Right renal pelvis (tissue), 4 donors: ENCODE measurements at regions not wholly inside any gene's neighbourhood (a gene's known extent, or its start where the extent isn't known, plus 50 kb on each side); places are given as distances from the start of the nearest gene placed in this dataset.

Experiments used
- DNase-seq, 4 donors: peaks; one replicate each; pipeline ENCODE4 v3.0.0-alpha.2; 2013; ENCODE audit warnings: low read depth in 4 of 4, low spot score in 3 of 4, missing footprints in 1 of 4

DNA sequence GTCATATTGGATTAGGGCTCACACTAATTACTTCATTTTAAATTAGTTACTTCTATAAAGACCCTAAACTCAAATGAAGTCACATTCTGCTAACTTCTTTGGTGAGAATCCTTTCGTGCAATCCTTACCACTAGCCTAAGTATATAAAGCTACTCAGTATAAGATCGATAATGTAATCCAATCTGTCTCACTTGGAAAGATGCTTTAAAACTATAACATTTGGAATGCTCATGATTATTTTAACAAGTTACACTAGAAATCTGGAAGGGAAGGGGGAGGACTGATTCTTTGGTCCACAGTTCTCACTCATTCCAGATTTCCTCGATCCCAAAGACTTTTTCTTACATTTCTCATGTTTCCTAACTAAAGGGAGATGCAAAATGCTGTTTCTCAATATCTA, 336.4 kb upstream of the SLIT2 start:
- no peak for DNase-seq

GRCh38 chr4:19913650-19914049, 338.1 kb upstream of the SLIT2 start:
- no peak for DNase-seq

DNA sequence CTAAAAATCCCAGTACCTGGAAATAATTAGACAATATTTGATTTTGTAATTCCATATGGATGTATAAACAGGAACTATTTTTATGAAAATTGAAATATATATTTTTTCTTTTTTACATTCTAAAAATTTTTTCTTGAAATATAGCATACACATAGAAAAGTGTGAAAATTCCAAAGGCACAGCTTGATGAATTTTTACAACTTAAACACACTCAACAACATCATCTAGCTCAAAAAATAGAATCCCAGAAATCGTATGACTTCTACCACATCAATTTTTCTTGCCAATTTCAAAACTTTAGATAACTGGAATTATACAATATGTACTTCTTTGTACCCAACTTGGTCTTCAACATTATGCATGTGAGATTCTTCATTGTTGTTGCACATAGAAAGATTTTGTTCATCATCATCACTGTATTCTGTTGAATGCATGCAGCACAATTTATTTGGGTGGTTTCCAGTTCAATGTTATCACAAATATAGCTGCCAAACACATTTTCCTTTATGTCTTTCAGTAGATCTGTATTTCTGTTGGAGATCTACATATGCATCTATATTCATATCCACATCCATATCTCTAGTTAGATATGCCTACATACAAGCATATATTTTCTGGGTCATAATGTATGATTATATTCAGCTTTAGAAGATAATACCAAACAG, 340.7 kb upstream of the SLIT2 start:
- no peak for DNase-seq

- no peak for DNase-seq
These were observed 346.7 kb upstream of the SLIT2 start for GRCh38 chr4:19905024-19905423.

DNA sequence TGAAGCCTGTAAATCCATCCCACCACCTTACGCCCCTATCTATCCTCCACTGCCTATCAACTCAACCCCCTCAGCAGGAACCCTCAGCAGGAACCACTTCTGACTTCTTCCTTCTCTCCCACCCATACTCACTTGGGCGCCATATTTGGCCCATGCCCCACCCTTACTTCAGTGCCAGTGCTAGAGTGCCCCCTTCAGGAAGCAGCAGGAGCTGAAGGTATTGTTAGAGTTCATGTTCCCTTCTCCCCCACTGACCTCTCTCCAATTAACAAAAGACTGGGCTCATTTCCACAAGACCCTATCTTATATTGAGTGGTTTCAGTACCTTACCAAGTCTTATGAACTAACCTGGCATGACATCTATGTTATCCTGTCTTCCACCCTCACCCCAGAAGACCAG, 363.1 kb upstream of the SLIT2 start:
- DNase-seq, result no peak

DNA sequence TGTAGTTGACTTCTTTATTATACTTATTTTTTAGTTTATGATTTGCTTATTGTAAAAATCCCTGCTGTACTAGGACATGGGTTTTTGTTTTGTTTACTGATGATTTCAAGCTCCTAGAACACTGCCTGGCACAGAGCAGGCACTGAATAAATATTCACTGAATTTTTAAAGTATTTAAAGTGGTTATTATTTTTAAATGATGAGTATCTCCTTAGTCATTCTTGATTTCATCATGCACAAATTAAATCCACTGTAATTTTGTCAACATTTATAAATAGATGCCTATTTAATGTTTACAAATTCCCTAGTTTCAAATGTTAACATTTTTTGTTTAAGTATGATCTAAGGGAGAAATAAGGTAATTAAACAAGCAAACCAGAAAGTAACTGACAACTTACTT, 367.9 kb upstream of the SLIT2 start:
- DNase-seq, result no peak

DNA sequence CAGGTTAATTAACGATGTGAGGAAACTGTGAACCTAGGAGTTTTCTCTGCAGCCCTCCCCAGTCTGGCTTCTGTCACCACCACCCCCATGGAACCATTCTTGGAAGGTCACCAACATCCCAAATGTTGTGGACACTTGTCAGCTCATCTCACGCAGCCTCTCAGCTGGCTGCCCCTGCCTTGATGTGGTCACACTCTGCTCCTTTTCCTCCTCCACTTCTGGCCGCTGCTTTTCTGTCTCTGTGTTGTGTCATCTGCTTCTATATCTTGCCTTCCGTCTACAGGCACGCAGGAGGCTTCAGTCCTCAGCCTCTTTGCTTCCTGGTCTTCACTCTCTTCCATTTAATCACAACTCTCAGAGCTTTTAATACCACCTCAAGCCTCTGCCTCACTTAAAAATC, 371.5 kb upstream of the SLIT2 start:
- DNase-seq, result no peak

DNA sequence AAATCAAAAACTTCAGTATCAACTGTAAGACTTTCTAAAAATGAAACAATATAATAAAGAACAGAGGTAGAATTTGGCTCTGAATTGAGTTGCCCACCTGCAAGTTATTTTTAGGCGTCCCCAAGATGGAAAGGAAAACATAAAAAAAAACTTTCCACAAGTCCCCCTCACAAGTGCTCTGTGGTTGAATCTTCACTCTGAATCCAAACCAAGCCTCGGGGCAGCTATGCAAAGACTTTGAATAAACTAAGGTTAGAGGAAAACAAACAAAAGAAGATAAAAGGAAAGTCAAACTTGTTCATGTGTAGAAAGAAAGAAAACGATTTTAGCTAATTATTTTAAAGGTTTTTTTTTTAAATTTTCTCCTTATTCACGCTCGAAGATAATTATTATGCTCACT, 372.4 kb upstream of the SLIT2 start:
- DNase-seq, result no peak

GRCh38 chr4:19857991-19858390, 393.7 kb upstream of the SLIT2 start:
- DNase-seq, result no peak

GRCh38 chr4:19857380-19857779, 394.3 kb upstream of the SLIT2 start:
- no peak for DNase-seq

- DNase-seq, result no peak
These were observed 400.8 kb upstream of the SLIT2 start for GRCh38 chr4:19850909-19851308.

GRCh38 chr4:19844446-19844845, 407.3 kb upstream of the SLIT2 start:
- no peak for DNase-seq

DNA sequence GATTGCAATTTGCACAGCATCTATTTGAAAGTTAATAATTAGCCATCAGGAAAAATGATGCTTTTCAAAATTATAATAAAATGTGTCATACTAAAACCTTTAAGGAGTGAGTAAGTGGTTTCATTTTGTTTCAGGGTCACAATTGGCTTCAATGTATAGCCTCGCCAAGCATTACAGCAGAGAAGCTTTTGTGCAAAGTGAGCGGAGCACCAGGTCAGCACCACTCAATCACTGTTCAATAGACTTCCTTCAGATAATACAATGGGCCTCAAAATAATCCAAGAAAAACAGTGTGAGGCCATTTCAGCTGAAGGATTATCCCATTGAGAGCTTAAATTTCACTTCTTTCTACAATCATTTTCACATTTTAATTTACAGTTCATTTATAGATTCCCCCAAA, 409.2 kb upstream of the SLIT2 start:
- DNase-seq, result no peak

DNA sequence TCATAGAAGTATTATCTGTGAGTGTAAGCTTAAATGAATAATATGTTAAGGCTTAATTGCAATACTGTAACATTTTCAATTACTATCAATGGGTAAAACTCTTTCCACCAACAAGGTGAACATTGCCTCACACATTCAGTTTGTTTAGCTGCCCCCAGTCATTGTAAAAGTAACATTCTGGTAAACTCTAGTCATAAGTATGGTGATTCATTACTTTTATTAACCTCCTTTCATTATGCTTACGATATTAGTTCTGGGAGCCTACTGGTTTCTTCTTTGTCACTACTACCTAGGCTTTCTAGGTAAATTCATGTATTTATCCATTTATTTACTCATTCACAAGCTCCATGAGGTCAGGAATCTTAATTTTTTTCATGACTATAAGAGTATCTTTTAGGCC, 412.8 kb upstream of the SLIT2 start:
- no peak for DNase-seq

- no peak for DNase-seq
These were observed 416.3 kb upstream of the SLIT2 start for GRCh38 chr4:19835429-19835828.

DNA sequence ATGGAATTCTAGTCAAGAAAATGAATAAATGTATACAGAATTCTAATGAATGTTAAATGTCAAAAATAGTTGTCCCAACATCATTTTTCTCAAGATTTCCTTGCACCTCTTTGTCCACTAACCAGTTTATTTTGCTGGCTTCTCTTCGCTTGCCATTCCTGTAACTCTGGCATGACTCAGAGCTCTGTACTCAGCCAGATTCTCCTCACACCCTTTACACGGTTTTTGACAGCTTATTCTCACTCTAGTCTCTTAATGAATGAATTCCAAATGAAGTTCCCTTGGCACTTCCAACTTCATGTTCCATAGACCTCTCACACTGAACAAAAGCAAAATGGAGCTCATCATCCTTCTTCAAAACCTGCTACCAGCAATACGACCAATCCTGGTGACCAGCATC, 419.3 kb upstream of the SLIT2 start:
- DNase-seq, result no peak

DNA sequence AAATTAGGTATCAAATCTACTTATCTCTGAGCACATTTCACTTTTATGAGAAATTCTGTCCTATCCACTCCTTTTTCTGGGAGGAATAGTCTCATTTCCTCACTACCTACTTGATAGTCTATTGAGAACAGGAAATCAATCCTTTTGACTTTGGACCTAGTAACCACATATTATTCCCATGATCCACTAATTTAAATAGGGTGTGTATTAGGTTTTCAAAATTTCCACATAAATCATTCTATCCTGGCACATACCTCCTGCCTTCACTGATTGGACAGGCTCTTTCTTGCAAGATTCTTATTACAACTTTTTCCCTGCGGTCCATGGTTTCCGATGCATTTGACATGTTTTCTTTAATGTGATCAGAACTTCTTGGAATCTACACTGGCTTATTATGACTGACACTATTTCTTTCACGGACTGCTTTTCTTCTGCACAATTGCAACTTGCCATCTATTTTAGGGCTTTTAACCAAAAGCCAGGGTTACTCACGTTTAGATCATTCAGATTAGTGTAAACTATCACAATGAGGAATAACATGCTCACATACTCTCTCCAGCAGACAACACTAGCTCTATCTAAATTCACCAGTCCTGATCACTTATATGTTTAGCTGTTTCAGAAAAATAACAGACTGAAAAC, 419.9 kb upstream of the SLIT2 start:
- DNase-seq, result no peak

GRCh38 chr4:19829101-19829500, 422.6 kb upstream of the SLIT2 start:
- DNase-seq, result no peak

DNA sequence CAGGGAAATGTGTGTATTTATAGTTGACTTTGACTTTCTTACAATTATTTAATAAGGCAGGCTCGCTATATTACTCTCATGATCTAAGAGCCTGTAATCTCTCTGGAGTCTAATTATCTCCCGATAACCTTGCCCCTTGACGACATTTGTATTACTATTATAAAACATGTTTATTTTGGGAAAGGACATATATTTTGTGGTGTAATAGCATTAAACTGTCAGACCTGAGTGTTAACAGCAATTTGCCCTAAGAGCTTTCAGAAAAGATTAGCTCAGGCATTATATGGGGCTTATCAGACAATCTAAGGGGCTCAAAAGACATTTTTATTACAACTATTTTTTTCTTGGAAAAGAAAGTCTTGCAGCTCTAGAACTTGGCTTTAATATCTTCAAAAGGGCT, 427.9 kb upstream of the SLIT2 start:
- DNase-seq, result peak in 2 of 4 donors; percentile 23 to 28

DNA sequence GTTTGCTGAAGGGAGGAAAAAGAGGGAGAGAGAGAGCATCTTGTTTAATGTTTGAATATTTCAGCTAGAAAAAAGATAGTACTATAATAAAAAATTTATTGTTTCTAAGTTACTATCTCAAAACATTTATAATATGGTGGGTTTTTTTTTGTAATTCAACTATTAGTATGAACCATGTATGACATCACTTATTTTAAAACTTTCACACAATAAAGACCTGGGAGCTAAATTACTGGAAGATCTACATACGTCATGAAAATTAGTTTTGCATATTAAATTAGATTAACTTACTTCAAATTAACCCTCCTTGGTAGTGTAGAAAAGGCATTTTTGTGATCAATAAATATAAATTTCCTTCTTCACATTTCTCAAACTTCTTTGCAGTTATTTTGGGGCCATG, 432.0 kb upstream of the SLIT2 start:
- DNase-seq, result no peak

GRCh38 chr4:19809989-19810388, 441.7 kb upstream of the SLIT2 start:
- DNase-seq, result no peak

DNA sequence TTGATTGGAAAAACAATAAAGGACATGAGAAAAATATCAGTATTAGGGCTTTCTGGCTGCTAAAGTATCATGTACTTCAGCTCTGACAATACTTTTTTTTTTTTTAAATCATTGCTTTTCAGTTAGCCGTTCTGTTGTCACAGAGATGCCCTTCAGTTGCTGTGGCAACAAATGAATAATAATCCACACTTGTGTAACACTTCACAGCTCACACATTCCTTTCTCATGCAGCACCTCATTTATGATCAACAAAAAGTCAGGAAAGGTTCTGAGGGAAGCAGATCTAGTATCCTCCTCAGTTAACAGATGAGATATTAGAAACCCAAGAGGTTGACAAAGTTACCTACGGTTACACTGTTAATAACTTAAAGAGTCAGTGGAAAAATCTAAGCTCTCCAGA, 444.2 kb upstream of the SLIT2 start:
- peak in 2 of 4 donors; percentile 5 to 13 for DNase-seq

DNA sequence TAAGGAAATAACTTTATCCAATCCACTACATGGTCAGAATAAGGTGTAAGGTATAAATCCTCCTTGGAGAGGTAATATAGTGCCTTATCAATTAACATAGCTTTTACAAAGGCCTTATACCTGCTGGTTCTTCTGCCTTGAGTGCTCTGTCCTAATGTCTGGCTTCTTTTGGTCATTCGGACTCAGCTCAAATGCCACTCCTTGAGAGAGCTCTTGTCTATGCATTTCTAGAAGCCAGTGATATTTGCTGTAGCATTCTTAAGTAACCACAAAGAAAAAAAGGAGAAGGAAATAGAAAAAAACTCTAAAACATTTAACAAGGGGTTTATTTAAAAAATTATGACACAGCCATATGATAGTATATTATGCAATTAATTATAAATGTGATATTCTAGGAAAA, 444.8 kb upstream of the SLIT2 start:
- DNase-seq, result no peak
